ENCODE measurements at regions not wholly inside any gene's neighbourhood (a gene's known extent, or its start where the extent isn't known, plus 50 kb on each side); places are given as distances from the start of the nearest gene placed in this dataset.

DNA sequence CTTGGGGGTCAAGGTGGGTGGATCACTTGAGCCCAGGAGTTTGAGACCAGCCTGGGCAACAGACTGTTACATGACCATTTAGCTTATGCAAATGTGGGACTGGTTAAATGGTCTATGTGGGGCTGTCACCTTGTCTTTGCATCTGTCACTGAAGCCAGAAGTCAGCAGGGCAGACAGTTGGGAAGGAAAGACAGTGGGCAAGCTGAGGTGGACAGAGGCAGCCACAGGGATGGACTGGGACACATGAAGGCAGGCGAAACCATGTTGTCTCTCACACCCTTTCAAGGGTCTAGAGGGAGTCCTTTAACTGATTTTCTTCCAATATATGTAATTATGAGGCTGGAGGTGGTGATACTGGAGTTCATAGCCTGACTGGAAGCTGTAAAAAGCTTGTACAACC, 426.4 kb downstream of the TMEM121 start:
- no peak for TF ChIP-seq CTCF (IDR thresholded peaks at IDR 0.05)
- TF ChIP-seq POLR2A (IDR thresholded peaks at IDR 0.05) = no peak
